NCI-H82 treated with DMSO at 0.1 percent for 48 hours (cell line): ENCODE measurements at regions not wholly inside any gene's neighbourhood (a gene's known extent, or its start where the extent isn't known, plus 50 kb on each side); places are given as distances from the start of the nearest gene placed in this dataset.

Experiments used
- DNase-seq: peaks from one replicate; lab custom pipeline; 2025; ENCODE audit not compliant: unreplicated experiment; lab: John Stamatoyannopoulos, UW

DNA sequence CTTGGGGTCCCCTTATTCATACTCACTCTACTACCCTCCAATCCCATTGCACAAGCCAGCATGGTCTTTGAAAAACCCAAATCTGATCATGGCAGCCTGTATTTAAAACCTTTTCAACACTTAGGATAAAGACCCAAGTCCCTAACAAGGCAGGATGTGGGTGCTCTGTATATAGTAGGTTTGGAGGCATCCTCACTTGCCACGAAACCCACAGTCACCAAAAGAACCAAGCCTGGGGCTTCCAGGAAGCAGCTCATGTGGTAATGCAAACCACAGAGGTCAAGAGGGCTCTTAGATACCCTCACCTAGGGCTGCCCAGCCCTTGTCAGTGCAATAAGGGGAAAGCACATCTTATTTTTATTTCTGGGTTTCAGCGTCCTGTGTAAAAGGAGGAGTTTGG, 218.6 kb upstream of the ASIC2 start:
- DNase-seq: no peak

DNA sequence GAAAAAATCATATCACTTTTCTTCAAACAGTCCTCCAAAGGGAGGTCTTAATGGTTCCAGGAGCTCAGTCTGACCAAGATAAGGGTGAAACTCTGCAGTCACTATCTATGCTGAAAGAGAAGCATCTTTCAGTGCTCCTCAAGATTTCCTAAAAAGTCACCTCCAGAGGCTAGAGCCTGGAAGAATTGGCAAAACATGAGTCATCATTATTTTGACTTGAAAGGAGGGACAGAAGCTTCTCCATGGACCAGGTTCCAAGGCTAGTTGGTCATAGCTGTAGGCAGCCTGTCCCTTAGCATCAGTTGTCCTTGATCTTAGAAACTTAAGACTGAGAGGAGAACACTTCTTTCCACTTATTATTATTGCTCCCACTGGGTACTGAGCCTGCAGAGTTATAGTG, 219.0 kb upstream of the ASIC2 start:
- DNase-seq: no peak

DNA sequence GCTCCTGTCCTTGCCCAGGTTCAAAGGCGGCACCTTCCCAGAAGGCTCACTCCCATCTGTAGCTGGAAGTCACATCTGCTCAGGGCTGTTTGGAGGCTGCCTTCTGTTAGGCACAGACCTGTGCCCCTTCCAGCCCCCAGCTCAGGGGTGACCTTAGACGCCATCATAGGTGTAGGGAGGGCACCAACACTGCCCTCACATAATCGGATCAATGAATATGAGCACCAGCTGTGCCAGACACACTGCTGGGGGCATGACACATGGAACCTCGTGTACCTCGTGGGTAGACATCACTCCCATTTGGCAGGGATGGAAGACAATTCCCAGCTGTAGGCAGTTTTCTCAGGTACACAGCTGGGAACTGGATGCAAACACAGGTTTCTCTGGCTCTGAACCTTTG, 220.7 kb upstream of the ASIC2 start:
- no peak for DNase-seq

DNA sequence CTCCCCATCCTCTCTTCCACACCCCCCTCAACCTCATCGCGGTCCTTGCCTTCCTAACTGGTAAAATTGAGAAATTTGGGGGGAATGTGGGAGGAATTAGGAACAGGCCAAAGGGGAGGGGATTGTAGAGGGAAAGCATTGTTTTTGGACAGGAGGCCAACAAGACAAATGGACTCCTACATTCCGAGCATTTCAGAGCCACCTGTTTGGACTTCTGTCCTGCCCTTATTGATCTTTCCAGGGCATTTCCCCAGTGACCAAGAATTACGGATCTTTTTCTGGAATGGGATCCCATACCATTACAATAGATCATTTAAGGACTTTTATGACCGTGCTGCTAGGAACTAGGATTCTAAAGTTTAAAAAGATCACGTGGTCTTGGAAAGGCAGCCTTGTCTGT, 221.3 kb upstream of the ASIC2 start:
- DNase-seq: no peak

DNA sequence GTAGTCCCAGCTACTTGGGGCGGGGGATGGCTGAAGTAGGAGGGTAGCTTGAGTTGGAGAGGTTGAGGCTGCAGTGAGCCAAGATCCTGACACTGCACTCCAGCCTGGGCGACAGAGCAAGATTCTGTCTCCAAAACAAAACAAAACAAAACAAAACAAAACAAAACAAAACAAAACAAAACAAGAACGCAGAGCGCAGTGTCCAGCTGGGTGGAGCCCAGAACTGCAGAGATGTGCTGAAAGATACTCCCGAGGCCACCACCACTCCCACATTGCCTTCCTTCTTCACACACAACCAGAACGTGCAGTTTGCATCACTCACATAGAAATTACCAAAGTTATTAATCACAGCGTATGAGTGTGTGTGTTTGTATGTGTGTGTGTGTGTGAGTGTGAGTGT, 222.9 kb upstream of the ASIC2 start:
- no peak for DNase-seq

DNA sequence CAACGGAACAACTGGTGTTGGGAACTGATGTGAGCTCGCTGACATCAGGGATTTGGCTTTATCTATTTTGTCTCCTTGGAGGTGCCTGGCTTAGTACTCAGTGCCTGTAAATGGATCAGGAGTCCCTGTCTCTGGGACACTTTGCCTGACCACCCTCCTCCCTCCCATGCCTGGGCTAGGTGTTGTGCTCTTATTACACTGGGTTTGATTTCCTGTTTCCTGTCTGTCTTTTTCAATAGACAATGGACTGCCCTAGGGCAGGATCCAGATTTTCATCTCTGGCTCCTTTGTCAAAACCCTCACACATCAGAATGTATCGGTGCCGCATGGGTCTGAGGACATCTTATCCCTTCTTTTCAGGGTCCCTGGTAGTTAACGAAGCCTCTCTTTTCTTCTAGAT, 223.6 kb upstream of the ASIC2 start:
- DNase-seq: no peak

DNA sequence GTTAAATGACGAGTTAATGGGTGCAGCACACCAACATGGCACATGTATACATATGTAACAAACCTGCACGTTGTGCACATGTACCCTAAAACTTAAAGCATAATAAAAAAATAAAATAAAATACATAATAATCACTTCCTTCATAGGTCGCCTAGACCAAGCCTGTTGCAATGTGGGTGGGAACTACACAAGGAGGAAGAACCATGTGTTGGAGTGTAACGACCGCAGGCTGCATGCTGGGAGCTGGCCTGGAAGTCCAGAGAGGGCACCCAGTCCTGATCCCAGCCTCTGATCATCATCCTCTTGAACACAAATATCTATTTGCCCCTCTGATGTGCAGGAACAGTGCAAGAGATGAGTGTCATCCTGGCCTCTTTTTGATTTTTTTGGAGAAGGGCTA, 224.7 kb upstream of the ASIC2 start:
- DNase-seq: no peak

DNA sequence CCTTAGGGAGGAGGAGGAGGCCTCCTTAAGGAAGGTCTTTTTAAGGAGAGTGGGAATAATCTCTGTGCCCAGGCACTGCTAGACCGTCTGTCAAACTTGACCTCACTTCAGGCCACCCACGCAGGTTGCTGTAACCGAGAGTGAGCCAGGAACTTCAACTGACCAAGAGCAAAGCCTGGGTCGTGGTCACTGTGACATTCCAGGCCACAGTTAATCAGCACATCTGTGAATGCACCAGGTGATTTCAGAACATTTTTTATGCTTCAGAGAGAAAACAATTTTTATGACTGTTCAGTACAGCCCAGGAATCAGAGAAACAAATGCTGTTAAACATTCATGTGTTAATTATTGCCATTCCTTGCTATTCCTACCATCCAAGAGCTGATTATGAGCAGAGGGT, 226.6 kb upstream of the ASIC2 start:
- no peak for DNase-seq

DNA sequence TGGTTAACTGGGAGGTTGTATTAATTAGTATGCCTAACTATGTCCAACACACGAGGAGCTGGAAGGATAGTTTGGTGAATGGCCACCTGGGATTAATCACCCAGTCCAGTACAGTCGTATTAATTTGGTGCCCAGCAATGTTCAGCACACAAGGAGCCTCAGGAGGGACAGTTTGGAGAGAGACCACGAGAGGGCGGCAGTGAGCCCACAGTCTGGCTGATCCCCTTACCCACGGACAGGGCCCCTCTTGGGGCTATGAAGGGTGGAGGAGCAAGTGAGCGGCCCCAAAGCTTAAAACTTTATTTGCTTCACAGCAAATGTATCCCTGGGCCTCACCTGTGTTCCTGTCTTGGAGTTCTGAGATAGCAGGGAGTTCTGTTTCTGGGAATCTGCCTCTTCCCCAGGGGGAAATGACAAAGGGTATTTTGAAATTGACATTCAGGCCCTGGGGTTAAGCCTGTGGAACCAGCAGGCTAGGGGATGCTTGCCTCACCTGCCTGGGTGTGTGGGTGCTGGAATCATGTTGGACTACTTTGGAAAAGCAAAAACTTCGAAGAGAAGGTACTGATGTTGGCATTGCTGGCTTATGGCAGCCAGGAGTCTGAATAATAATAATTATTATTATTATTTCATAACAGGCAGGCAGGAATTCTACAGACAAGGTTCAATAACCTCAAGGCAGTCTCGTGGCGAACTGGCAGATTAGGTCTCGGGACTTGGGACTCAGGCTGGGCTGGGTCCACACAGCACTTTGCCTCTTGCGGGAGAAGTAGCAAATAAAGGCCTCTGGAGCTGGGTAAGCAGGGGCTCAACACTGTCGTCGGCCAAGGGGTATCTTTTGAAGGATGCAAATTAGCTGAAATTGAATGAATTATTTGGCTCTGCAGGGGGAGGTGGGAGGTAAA, 227.6 kb upstream of the ASIC2 start:
- peak; percentile 37 for DNase-seq

DNA sequence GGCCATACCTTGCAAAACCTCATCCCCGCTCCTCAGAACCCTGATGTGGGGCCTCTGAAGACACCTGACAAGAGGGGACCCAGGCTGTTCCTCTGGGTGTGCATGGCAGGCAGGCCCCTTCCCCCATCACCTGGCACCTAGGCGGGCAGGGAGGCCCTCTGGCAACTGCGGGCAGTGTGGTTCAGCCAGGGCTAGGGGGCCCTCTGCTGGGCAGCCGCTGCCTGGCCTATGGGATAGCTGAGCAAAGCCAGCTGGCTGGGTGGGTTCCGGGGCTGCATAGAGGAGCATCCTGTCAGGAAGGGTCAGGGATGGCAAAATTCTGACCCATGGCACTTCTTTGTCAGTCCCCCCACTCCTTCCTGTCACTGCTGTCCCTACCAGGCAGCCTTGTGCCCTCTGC, 228.7 kb upstream of the ASIC2 start:
- no peak for DNase-seq

DNA sequence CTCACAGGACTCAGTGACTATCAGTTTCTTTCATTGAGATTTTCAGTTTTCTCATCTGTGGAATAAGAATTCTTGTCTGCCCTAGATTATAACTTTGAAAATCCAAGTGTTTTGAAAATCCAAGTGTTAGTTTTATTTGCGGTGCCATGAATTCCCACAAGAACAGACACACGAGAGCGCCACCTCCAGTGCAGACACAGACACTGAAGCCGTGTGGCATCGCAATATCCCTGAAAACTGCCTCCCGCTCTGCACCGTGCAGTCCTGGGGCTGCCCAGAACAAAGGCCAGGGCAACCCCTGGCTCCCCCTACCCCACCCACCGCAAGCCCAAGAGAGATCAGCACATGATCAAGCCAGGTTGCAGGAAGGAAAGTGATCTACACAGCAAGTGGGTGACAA, 229.5 kb upstream of the ASIC2 start:
- DNase-seq: no peak

DNA sequence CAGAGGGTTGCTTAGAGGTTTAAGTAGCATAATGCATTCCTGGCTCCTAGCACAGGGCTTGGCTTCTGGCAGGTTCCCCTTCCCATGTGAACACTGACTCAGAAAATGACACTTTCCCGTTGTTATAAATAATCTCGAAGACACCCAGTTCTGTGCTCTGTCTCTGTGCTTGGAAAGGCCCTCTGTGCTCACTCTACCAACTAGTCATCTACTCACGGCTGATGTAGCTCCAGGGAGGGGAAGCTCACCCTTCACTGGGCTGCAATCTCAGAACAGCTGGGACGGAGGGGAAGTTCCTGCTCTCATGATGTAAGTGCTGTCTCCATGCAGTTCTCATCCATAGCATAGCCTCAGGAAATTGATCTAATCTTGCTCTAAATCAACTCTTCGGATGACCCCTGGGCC, 230.5 kb upstream of the ASIC2 start:
- no peak for DNase-seq

DNA sequence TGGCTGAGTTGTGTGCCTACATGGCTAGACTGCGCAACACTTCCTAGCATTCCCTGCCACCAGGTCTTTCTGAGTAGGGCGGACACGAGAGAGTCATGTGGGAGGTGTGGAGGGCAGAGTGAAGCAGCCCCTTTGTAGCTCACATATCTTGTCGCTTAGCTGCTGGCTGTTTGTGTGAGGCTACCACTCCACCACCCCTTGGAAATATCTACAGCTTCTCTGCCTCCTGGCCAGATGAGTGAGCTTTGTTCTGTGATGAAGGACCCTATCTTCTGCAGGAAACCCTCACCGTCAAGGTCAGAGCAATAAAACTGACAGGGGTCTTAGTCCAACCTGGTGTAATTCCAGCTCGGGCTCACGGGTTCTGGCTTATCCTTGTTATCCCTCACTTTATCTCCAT, 232.1 kb upstream of the ASIC2 start:
- no peak for DNase-seq

DNA sequence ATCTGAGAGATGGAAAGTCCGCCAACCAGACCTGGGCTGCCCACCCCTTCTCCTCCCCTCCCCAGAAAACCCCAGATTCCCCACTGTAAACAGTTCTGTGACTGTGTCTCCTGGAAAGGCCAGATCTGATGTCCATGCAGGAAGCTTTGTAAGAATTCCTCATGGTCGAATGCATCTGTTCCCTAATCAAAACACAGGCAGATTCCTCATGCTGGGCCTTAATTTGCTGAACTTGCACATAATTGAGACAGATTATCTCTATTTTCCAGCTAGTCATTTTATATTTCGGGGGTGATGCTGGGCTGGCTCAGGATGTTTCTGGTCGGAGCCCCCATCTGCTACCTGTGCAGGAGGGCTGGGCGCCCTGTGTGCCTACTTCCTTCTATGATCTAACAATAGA, 233.6 kb upstream of the ASIC2 start:
- no peak for DNase-seq

DNA sequence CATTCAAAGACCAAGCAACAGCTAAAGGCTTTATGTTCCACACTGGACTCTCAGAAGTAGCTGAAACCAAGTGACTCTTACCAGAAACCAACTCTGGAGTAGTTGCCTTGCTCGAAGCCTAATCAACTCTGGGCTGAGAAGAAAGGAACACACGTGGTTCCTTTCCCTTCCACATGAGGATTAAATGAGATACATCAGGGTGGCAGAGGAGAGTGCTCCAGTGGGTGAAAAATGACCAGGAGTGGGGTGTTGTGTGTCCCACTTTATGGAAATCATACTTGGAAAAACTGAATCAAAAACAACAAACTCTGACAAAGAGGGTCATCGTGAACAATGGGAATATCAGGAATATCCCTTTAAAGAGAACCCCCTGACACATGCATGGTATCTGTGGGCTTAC, 234.2 kb upstream of the ASIC2 start:
- no peak for DNase-seq

DNA sequence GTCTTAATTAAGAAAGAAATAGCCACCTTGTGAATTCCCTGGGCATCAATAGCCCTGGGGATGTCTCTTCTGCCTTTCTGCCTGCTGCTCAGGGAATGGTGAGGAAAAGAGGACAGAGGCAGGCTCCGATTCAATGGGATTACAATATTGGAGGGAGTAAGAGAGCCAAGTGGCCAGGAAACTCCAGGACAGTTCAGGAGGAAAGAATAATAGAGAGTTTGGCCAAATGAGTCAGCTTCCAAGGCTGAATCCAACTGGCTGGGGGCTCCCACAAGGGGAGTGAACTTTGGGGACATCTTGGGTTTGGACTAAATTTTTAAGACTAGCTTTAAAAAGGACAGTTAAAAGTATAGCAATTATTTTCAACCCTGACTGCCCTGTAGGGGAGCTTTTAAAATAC, 235.8 kb upstream of the ASIC2 start:
- DNase-seq: no peak

DNA sequence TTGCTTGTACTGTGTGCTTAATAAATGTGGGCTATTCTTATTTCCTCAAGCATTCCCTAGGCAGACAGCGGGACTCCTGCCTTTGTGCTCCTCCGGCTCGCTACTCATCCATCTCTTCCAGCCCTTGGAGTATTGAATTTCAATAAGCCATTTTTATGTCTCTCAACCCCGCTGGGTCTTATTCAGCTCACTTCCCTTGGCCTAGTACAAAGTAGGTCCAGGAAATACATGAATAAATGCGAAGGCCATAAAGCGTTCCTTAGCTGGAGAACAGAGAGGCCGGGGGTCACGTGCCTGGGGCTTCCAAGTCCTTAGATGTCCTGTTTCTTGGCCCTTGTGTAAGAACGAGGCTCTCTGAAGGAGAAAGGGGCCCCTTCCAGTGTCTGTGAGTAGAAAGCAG, 236.7 kb upstream of the ASIC2 start:
- no peak for DNase-seq

DNA sequence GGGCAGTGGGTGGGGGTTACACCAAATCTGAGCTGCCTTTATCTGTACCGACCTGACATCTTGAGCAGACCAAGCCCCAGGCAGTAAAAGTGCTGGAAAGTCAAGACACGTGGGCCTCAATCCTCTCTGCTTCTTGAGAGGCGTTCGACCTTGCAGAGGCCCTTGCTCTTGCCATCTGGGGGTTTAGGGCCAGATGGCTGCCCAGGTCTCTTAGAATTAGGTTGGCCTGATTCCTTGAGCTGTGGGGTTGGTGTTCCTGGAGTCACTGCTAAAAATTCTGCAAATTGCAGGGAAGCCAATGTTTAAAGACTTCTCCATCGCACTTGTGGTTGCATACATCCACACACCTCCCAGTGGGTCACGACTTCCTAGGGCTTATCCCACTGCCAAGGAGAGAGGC, 238.2 kb upstream of the ASIC2 start:
- no peak for DNase-seq

DNA sequence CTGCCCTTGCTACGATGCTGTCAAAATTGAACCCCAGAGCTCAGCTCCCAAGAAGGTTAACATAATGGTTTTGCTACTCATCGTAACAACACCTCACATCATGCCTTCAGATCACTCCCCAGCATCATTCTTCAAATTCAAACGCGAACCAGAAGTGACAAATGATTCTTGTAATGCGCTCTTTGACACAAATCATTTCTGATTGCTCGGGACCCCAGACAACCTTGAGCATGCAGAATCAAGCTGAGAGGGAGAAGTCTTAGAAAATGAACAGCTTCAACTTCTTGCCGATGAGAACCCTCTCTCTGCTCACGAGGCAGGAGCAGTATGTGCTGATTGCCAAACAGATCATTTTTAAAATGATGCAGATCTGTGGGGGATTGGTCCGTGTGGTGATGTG, 241.0 kb upstream of the ASIC2 start:
- DNase-seq: no peak

DNA sequence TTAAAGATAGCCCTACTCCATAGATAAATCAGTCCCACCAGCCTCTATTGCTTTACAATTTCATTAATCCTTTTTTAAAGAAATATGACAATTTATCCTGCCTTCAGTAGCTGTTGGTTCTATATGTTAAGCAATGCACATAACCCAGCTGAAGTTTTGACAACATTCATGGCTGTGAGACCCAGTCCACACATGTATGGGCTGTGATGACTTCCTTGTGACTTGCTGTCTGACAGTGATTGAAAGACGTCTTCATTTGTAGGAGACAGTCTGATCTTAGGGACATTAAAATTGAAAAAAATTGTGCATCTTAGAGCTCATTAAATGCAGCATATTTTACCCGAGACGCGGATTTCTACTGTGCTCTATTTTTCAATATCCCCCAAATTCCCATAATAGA, 252.0 kb upstream of the ASIC2 start:
- no peak for DNase-seq

DNA sequence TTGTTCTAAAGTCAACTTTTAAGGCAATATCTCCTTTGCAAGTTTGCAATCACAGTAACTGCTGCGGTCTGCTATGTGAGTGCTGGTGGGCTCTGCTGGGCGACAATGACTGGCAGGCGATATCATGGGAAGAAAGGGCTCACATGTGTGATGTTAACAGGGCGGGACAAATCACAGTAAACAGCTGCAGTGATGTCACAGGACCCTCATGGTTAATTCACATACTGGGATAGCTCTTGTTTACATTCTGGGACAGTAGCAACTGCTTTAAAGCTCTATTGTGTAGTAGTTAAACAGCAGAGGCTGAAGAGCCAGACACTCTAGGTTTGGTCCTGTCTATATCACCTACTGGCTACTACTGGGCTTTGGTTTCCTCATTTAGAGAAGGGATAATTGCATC, 257.2 kb upstream of the ASIC2 start:
- no peak for DNase-seq

DNA sequence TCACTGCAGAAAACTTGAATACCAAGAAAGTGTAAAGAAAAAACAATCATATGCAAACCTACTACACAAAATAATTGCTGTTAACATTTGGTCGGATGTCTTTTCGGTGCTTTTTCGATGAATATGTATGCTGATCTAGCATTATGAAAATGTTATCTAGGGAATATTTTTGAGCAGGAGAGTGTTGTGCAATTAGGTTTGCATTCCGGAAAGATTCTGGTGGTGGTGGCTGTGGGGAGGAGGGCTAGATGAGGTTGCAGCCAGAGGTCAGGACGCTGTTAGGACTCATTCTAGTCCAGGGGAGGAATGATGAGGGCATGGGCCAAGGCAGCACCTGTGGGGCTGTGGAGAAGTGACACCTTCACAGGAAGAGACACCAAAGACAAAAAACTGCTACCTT, 258.0 kb upstream of the ASIC2 start:
- DNase-seq: no peak

DNA sequence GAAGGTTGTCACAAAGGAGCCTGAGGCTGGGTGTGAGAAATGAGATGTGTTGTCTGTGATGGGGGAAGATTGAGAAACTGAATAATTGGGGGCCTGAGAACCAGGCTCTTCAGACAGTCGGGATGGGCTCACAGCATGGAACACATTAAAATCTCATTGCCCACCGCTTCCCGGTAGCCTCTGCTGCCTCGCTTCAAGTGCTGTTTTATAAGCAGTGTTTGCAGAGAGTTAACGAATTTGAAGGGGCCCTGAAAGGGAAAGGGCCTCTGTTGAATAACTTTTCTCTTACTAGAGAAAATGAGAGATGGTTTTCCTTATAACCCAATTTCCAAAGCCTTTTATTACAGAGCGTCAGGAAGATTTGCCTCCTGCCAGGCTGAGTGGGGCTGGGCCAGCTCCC, 258.8 kb upstream of the ASIC2 start:
- no peak for DNase-seq
